NK-92 treated with Interleukin-12 subunit alpha and Interleukin-12 subunit beta, amount 100 ng/mL, for 24 hours (cell line): ENCODE measurements at regions not wholly inside any gene's neighbourhood (a gene's known extent, or its start where the extent isn't known, plus 50 kb on each side); places are given as distances from the start of the nearest gene placed in this dataset.
"Not testable (repeated sequence)": the region's sequence is repeated elsewhere in the genome, so short reads cannot be mapped to it uniquely, and the experiment has no call there.

Experiments used
- DNase-seq: peaks from one replicate; lab custom pipeline; 2025; lab: John Stamatoyannopoulos, UW

DNA sequence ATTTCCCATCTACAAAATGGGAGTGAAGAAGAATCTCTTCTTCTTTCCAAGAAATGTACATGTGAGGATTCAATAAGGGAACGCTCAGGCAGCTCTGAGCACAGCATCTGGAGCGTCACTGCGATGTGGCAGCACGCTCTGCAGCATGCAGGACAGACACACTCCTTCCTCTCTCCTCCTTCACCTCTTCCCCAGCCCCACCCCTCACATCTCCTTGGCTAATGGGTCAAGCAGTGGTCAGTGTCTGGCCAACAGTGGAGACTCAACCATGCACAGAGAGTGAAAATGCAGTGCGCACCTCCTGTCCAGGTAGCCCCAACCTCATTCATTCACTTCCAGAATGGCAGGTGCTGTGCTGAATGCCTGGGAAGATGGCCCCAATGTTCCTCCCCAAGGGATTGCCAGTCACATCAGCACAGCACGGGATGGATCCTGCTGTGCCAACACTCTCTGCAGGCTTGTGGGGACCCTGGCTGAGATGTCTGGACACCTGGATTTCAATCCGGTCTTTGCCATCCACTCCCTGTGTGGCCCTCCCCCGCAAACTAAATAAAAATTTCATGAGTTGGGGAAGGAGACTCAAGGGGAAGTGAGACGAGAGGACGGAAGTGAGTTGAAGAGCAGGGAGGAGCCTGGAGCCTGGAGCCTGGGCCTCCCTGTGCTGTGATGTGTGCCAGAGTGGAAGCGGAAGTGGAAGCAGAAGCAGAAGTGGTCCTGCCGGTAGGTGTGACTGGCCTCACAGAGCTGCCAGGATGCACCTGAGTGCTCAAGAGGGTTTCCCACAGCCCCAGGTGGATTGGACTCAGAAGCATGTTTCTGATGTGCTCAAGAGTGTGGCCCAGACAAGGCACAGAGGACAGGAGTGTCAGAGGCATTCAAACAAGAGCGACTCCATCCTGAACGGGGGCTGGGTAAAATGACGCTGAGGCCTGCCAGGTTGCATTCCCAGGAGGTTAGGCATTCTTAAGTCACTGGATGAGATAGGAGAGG, 163.9 kb downstream of the SMAD6 start:
- DNase-seq: no peak

DNA sequence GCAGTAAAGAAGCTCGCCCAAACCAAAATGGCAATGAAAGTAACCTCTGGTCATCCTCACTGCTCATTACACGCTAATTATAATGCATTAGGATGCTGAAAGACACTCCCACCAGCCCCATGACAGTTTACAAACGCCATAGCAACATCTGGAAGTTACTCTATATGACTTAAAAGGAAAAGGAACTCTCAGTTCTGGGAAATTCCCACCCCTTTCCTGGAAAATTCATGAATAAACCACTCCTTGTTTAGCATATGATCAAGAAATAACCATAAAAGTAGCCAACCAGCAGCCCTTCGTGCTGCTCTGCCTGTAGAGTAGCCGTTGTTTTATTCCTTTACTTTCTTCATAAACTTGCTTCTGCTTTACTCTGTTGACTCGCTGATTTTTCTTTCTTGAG, 164.6 kb downstream of the SMAD6 start:
- DNase-seq: no peak

GRCh38 chr15:66868918-66869317, 166.9 kb downstream of the SMAD6 start:
- DNase-seq: no peak

DNA sequence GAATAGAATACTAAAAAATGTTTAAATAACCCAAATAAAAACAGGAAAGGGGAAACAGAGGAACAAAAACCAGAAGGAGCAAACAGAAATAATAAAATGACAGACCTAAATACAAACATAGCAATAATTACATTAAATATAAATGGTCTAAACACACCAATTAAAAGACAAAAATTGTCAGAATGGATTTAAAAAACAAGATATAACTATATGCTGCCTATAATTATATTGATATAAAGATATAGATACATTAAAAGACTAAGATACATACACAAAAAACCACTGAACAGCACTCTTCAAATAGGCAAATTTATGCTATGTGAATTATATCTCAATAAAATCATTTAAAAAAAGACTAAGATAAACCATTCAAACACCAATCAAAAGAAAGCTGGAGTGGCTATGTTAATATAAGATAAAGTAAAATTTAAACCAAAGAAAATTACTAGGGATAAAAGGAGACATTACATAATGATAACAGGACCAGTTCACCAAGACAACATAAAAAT, 168.9 kb downstream of the SMAD6 start:
- DNase-seq: no peak

DNA sequence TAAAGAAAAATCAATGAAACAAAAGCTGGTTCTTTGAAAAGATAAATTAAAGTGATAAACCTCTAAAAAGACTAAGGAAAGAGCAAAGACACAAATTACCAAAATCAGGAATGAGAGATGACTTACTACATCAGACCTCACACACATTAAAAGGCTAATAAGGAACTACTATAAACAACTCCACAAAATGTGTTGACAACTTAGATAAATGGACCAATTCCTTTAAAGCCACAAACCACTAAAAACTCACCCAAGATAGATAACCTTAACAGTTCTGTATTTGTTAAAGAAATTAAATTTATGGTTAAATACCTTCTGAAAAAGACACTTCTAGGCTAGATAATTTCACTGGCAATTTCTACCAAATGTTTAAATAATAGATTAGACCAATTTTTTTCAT, 170.4 kb downstream of the SMAD6 start:
- DNase-seq: no peak

- DNase-seq: not testable (repeated sequence)
Measured at GRCh38 chr15:66873331-66873730, 171.3 kb downstream of the SMAD6 start.

DNA sequence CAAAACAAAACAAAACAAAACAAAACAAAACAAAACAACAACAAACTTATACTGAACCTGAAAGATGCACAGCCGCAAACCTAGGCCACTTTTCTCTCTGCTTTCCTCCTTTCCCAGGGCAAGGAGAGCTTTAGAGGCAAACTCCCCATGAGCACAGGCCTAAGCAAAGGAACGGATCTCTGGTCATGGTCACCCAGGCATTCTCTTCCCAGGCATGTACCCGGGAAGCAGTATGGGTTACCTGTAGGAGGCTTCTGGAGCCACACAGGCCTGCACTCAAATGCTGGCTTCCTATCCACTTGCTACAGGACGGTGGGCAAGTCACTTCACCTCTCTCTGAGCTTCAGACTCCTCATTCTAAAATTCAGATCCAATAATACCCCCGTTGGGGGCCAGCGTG, 171.8 kb downstream of the SMAD6 start:
- DNase-seq: no peak

DNA sequence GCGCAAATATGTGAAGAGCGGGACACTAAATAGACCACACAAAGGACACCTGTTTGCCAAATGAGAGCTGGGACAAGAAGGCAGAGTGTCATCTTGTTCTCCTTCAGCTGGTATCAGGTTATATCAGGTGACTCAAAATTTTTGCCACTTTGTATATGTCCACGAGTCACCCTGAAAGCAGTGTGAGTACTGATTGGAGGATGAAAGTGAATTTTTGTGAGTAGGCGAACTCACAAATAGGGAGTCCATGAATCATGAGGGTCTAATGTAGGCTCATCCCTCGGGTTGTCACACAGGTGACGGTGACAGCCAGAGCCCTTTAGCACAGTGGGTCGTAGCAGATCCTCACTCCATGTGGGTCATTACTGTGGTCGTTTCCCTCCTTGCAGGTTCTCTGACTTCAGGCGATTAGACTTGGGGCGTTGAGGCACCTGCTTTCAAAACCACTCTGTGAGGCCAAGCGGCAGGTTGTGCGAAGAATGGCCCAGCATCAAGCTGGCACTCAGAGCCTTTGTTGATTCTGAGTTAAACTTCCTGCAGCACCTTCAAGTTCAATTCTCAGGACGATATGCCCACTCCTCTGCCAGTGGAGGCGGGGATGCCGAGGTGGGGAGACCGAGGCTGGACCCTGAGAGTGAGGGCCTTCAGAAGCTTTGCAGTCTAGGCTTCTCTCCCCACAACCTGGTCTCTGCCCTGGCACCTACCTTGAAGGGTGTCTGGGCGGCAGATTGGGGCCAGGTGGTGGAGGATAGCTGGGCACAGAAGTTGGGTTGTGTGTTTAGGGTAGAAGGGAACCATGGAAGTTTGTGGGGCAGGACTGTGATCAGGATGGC, 173.8 kb downstream of the SMAD6 start:
- DNase-seq: no peak

- no peak for DNase-seq
Measured at GRCh38 chr15:66876421-66876730, 174.3 kb downstream of the SMAD6 start.

DNA sequence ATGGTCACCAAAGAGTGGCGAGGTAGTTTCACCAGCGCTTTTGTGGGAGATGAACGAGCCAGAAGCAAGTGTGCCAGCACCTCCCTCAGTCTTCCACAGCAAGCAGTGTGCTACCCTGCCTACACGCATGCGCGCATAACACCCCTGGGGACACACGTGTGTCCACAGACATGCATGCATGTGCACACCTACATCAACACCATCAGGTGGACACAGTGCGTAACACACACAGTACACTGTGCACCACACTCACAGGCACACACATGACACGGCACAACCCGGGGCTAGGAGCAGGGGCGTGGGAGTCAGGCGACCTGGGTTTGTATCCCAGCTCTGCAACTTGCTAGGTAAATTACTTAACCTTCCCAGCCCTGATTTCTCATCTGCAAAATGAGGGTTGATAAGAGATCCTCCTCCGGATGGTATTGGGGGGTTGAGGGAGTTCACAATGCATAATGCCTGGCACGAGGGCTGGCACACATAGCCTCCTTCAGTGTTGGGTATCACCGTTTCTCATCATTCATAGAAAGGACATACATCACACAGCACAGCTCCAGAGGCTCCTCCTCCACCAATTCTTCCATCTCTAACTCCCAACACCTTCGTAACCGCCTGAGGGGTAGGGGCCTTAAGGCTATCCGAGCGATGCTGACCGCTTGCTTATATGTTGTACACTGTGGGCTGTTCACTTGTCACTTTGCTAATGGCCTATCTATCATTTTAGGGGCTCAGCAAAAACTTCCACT, 174.9 kb downstream of the SMAD6 start:
- DNase-seq: no peak

GRCh38 chr15:66877477-66878271, 175.6 kb downstream of the SMAD6 start:
- no peak for DNase-seq

DNA sequence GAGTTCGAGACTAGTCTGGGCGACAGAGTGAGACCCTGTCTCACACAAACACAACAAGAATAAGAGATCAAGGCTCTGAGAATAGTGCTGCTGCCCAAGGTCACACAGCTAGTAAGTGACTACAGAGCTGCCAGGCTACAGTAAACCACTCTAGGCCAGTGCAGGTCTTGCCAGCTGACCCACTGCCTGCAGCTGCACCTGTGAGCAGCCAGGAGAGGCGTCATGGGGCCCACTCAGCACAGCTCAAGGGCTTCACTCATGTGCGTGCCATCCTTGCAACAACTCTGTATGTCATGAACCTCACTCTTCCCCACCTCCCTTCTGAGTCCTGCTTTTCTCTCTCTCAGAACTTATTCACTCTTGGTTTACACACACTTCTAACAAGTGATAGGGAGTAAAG, 176.7 kb downstream of the SMAD6 start:
- no peak for DNase-seq

- no peak for DNase-seq
Measured at GRCh38 chr15:66879531-66880368, 177.7 kb downstream of the SMAD6 start.

- no peak for DNase-seq
Measured at GRCh38 chr15:66880380-66881155, 178.5 kb downstream of the SMAD6 start.

DNA sequence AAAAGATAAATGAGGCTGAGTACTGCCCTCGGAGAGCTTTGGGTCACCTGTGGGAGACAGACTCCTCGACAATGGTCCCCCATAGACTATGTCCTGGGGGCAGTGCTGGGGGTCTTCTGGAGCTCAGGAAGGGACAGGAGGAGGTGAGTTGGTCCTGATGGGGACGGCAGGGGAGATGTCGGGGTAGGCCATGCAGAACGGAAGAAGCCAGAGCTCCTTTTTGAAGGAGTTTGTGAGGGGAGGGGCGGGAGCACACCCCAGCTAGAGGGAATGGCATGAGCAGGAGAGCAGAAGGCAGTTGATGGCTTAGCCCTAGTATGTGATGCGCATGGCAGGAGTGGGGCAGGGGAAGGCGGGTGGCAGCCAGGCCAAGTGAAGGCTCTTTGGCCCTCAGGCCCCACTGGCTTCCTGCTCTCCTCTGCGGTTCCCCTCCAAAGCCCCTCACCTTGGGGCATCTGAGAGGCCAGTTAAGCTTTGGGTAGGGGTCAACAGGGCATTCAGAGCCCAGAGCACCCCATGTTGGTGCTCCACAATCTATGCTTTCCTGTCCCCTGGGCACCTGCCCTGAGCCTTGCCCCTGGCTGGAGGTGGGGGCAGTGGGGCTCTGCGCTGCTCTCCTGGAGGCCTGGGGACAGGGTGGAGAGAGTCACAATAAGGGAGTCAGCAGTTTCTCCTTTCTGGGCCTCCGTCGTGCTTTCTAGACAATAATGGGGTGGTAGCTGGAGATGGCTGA, 179.3 kb downstream of the SMAD6 start:
- no peak for DNase-seq

DNA sequence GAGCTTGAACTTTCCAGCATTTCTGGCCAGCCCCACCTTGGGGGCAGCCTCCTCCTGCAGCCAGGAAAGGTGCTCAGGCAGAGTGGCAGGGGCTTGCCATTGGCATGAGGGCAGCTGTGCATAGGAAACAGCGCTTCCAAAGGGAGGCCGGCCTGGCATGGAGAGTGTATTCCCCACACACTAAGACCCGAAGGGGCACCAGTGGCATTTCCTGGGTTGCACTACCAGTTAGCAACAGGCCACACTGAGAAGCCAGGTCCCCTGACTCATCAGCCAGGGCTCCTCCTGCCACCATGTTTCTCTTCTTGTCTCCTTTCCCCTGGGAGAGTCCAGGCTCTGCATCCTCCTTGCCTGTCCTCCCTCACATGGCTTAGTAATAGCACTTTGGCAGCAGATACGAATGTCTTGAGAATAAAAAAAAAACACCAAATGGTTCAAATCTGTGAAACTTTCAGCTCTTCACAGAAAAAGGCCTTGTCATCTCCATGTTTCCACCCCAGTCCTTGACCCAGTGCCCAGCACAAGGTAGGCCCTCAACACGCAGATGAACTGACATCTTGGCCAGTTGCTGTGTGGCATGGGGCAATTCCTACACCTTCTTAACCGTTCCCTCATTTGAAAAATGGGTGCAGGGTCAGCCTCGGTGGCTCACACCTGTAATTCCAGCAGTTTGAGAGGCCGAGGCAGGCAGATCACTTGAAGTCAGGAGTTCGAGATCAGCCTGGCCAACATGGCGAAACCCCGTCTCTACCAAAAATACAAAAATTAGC, 180.4 kb downstream of the SMAD6 start:
- no peak for DNase-seq

GRCh38 chr15:66883284-66883911, 181.4 kb downstream of the SMAD6 start:
- DNase-seq: no peak
